ENCODE measurements at regions not wholly inside any gene's neighbourhood (a gene's known extent, or its start where the extent isn't known, plus 50 kb on each side); places are given as distances from the start of the nearest gene placed in this dataset.

DNA sequence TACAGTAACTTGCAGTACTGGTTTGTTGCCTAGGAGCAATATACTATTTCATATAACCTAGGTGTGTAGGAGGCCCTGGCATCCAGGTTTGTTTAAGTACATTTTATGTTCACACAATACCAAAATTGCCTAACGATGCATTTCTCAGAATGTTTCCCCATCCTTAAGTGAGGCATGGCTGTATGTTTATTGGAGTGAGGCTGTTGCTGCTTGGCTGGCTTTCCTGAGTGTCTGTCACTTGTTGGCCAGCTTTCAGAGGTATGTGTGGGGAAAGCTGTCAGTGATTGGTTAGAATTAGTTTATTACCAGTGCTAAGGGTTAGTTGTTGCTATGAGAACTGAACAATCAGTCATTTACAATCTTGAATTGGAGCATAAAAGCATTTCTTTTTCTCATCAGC is 154.1 kb upstream of the CDH12 start:
- H3K9me2 ChIP-seq (replicated peaks; ENCODE audit: control insufficient read depth, low read length) = no peaks in the 10 kb centered on the region
- no peaks in the 10 kb centered on the region for H4K20me1 ChIP-seq (ENCODE audit: control insufficient read depth, insufficient read depth, low read depth, low read length)
- H3K4me1 ChIP-seq (ENCODE audit: control insufficient read depth, low read length) = no peaks in the 10 kb centered on the region
- H3K79me2 ChIP-seq (ENCODE audit: control insufficient read depth, low read length) = no peaks in the 10 kb centered on the region
- no peaks in the 10 kb centered on the region for H3F3A ChIP-seq (ENCODE audit: control insufficient read depth, insufficient read depth)
- H3K36me3 ChIP-seq (ENCODE audit: control insufficient read depth, low read length) = no peaks in the 10 kb centered on the region
- no peak overlapping the region for H3K4me2 ChIP-seq (ENCODE audit: low read length)
- no peak for TF ChIP-seq EZH2phosphoT487 (IDR thresholded peaks at IDR 0.05; ENCODE audit: borderline replicate concordance, low read length)
- TF ChIP-seq, protein P1, sequence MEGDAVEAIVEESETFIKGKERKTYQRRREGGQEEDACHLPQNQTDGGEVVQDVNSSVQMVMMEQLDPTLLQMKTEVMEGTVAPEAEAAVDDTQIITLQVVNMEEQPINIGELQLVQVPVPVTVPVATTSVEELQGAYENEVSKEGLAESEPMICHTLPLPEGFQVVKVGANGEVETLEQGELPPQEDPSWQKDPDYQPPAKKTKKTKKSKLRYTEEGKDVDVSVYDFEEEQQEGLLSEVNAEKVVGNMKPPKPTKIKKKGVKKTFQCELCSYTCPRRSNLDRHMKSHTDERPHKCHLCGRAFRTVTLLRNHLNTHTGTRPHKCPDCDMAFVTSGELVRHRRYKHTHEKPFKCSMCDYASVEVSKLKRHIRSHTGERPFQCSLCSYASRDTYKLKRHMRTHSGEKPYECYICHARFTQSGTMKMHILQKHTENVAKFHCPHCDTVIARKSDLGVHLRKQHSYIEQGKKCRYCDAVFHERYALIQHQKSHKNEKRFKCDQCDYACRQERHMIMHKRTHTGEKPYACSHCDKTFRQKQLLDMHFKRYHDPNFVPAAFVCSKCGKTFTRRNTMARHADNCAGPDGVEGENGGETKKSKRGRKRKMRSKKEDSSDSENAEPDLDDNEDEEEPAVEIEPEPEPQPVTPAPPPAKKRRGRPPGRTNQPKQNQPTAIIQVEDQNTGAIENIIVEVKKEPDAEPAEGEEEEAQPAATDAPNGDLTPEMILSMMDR (IDR thresholded peaks at IDR 0.05; ENCODE audit: low read depth, low read length, poor library complexity, severe bottlenecking) = no peak
- H3K9me3 ChIP-seq (ENCODE audit: control insufficient read depth, insufficient read depth, low read length) = no peaks in the 10 kb centered on the region
- H3K4me3 ChIP-seq (ENCODE audit: low read length) = no peak overlapping the region
- no peaks in the 10 kb centered on the region for H3K27me3 ChIP-seq (ENCODE audit: control insufficient read depth, low read length)
- H3K27ac ChIP-seq (ENCODE audit: low read depth, low read length) = no peak overlapping the region

GRCh38 chr5:23001120-23001519 is 148.0 kb upstream of the CDH12 start:
- Histone ChIP-seq H3K36me3 (ENCODE audit: control insufficient read depth, low read length) (no peaks in the 10 kb centered on the region), H3K4me2 (ENCODE audit: low read length) (no peak overlapping the region), H3F3A (ENCODE audit: control insufficient read depth, insufficient read depth) (no peaks in the 10 kb centered on the region), H3K79me2 (ENCODE audit: control insufficient read depth, low read length) (no peaks in the 10 kb centered on the region), H3K4me3 (ENCODE audit: low read length) (no peak overlapping the region), H4K20me1 (ENCODE audit: control insufficient read depth, insufficient read depth, low read depth, low read length) (no peaks in the 10 kb centered on the region), H3K27me3 (ENCODE audit: control insufficient read depth, low read length) (no peaks in the 10 kb centered on the region), H3K27ac (ENCODE audit: low read depth, low read length) (no peak overlapping the region), H3K9me3 (ENCODE audit: control insufficient read depth, insufficient read depth, low read length) (no peaks in the 10 kb centered on the region), H3K9me2 (replicated peaks; ENCODE audit: control insufficient read depth, low read length) (no peaks in the 10 kb centered on the region), H3K4me1 (ENCODE audit: control insufficient read depth, low read length) (no peaks in the 10 kb centered on the region)
- TF ChIP-seq EZH2phosphoT487 (IDR thresholded peaks at IDR 0.05; ENCODE audit: borderline replicate concordance, low read length) = no peak
- TF ChIP-seq, protein P1 (IDR thresholded peaks at IDR 0.05; ENCODE audit: low read depth, low read length, poor library complexity, severe bottlenecking) = no peak

- H3K9me2 ChIP-seq (replicated peaks; ENCODE audit: control insufficient read depth, low read length) = no peaks in the 10 kb centered on the region
- TF ChIP-seq, protein P1 (IDR thresholded peaks at IDR 0.05; ENCODE audit: low read depth, low read length, poor library complexity, severe bottlenecking) = no peak
- no peak for TF ChIP-seq EZH2phosphoT487 (IDR thresholded peaks at IDR 0.05; ENCODE audit: borderline replicate concordance, low read length)
- H3K36me3 ChIP-seq (ENCODE audit: control insufficient read depth, low read length) = no peaks in the 10 kb centered on the region
- H3K27me3 ChIP-seq (ENCODE audit: control insufficient read depth, low read length) = no peaks in the 10 kb centered on the region
- no peak overlapping the region for H3K27ac ChIP-seq (ENCODE audit: low read depth, low read length)
- H4K20me1 ChIP-seq (ENCODE audit: control insufficient read depth, insufficient read depth, low read depth, low read length) = no peaks in the 10 kb centered on the region
- no peaks in the 10 kb centered on the region for H3K4me1 ChIP-seq (ENCODE audit: control insufficient read depth, low read length)
- no peaks in the 10 kb centered on the region for H3K9me3 ChIP-seq (ENCODE audit: control insufficient read depth, insufficient read depth, low read length)
- no peaks in the 10 kb centered on the region for H3F3A ChIP-seq (ENCODE audit: control insufficient read depth, insufficient read depth)
- H3K79me2 ChIP-seq (ENCODE audit: control insufficient read depth, low read length) = no peaks in the 10 kb centered on the region
- no peak overlapping the region for H3K4me2 ChIP-seq (ENCODE audit: low read length)
- H3K4me3 ChIP-seq (ENCODE audit: low read length) = no peak overlapping the region
Measured at GRCh38 chr5:22998774-22999173, 145.6 kb upstream of the CDH12 start.

GRCh38 chr5:22998362-22998761 is 145.2 kb upstream of the CDH12 start:
- Histone ChIP-seq H3K36me3 (ENCODE audit: control insufficient read depth, low read length) (no peaks in the 10 kb centered on the region), H3K27me3 (ENCODE audit: control insufficient read depth, low read length) (no peaks in the 10 kb centered on the region), H3K4me3 (ENCODE audit: low read length) (no peak overlapping the region), H3K27ac (ENCODE audit: low read depth, low read length) (no peak overlapping the region), H3F3A (ENCODE audit: control insufficient read depth, insufficient read depth) (no peaks in the 10 kb centered on the region), H3K9me2 (replicated peaks; ENCODE audit: control insufficient read depth, low read length) (no peaks in the 10 kb centered on the region), H4K20me1 (ENCODE audit: control insufficient read depth, insufficient read depth, low read depth, low read length) (no peaks in the 10 kb centered on the region), H3K79me2 (ENCODE audit: control insufficient read depth, low read length) (no peaks in the 10 kb centered on the region), H3K4me2 (ENCODE audit: low read length) (no peak overlapping the region), H3K4me1 (ENCODE audit: control insufficient read depth, low read length) (no peaks in the 10 kb centered on the region), H3K9me3 (ENCODE audit: control insufficient read depth, insufficient read depth, low read length) (no peaks in the 10 kb centered on the region)
- TF ChIP-seq EZH2phosphoT487 (IDR thresholded peaks at IDR 0.05; ENCODE audit: borderline replicate concordance, low read length) = no peak
- TF ChIP-seq, protein P1 (IDR thresholded peaks at IDR 0.05; ENCODE audit: low read depth, low read length, poor library complexity, severe bottlenecking) = no peak

Measured in DOHH2 (cell line).